Heart right ventricle (tissue), 16 donors: ENCODE measurements at regions not wholly inside any gene's neighbourhood (a gene's known extent, or its start where the extent isn't known, plus 50 kb on each side); places are given as distances from the start of the nearest gene placed in this dataset.
"Not testable (repeated sequence)": the region's sequence is repeated elsewhere in the genome, so short reads cannot be mapped to it uniquely, and the experiment has no call there.

Source experiments
- ATAC-seq, 8 donors: fragments of 200-7000 bp; cut with Tn5 transposase; one replicate each; pipeline ENCODE4 v1.9.1; 2020; ENCODE audit warnings: mild to moderate bottlenecking in 8 of 8, moderate library complexity in 8 of 8, moderate number of reproducible peaks in 1 of 8
- DNase-seq, 2 donors: peaks; one replicate each; pipeline ENCODE4 v3.0.0-alpha.2; 2020
- H3K27ac ChIP-seq, 10 donors: fragments of 200-600 bp; sonication (generic) in 2 of 10; one replicate each; pipeline versions ENCODE4 v1.5.0 to v1.8.0; 2020 to 2022; ENCODE audit warnings: mild to moderate bottlenecking in 3 of 10
- H3K27me3 ChIP-seq, 7 donors: fragments of 200-600 bp; one replicate each; pipeline ENCODE4 v1.8.0; 2021 to 2022; ENCODE audit warnings: mild to moderate bottlenecking in 2 of 7
- H3K36me3 ChIP-seq, 9 donors: fragments of 200-600 bp; sonication (generic) in 1 of 9; one replicate each; pipeline versions ENCODE4 v1.5.0 to v1.8.0; 2020 to 2022; ENCODE audit warnings: mild to moderate bottlenecking in 2 of 9
- H3K4me1 ChIP-seq, 9 donors: fragments of 200-600 bp; sonication (generic) in 1 of 9; one replicate each; pipeline versions ENCODE4 v1.5.0 to v1.8.0; 2020 to 2022; ENCODE audit warnings: mild to moderate bottlenecking in 4 of 9
- H3K4me3 ChIP-seq, 10 donors: fragments of 200-600 bp; sonication (generic) in 2 of 10; one replicate each; pipeline versions ENCODE4 v1.5.0 to v1.8.0; 2020 to 2022; ENCODE audit warnings: mild to moderate bottlenecking in 7 of 10, moderate library complexity in 2 of 10
- H3K9me3 ChIP-seq, 11 donors: fragments of 200-600 bp in 10 of 11; sonication (generic) in 2 of 11; one replicate each; pipeline versions ENCODE4 v1.5.0 to v1.8.0; 2013 to 2022; ENCODE audit warnings: mild to moderate bottlenecking in 2 of 11, control low read depth in 1 of 11, moderate library complexity in 1 of 11
- CTCF ChIP-seq, 9 donors: fragments of 200-600 bp; sonication (generic) in 2 of 9; IDR thresholded peaks; one replicate each; pipeline versions ENCODE4 v1.5.0 to v1.8.0; 2021 to 2022; ENCODE audit warnings: antibody characterized with exemption in 9 of 9, mild to moderate bottlenecking in 5 of 9, moderate library complexity in 1 of 9
- WGBS, 2 donors: extraction: QIAGEN DNeasy Blood & Tissue Kit; methylation state at CpG; one replicate each; pipeline ENCODE4 v1.1.7; 2013; ENCODE audit warnings: inconsistent platforms in 1 of 2; 5-methylcytosine and 5-hydroxymethylcytosine counted together
- intact Hi-C, 10 donors: fragments of 100-400 bp; cut with DNase I; formaldehyde crosslinking; loops; one replicate each; pipeline versions ENCODE4 v1.11.1 to v1.14.2; 2022
- donor health status: Arrhythmogenic right ventricular cardiomyopathy.
- donor health status: ischemic (EF 13 %, LVEDD 7.1; RV severe dilation, severe dysfunction).
- donor health status: healthy with polysubstance abuse.
- donor health status: DM: no; HTN: yes; CAD: no.
- donor health status: DM: no; HTN: no; CAD: no.
- donor health status: ischemic (EF 25% LVEDD 6.9; RV normal size, moderate dysfunction).
- donor health status: ischemic (EF 25% LVEDD 5.7; RV mildly dilated, moderate dysfunction).
- donor health status: healthy.
- donor health status: DM: yes; HTN: yes; CAD: no.
- donor health status: Ischemic cardiomyopathy.
- donor health status: ischemic (EF 35%, LVEDD 5.7; RV mildly dilated, moderate dysfunction).
- donor health status: nonischemic (EF 11% LVEDD 7.7; RV severe dilation, severe dysfunction).
- donor health status: DM: yes; HTN: yes; CAD: no.
- donor health status: PGD.
- donor health status: ischemic (EF 29% LVEDD 5.4; RV normal size, mild dysfunction).
- donor health status: nonischemic (EF 23%, LVEDD 6.1; RV moderate dilation, normal function).

GRCh38 chr3:8166014-8166413 lies 335.6 kb upstream of the LMCD1 start:
- DNase-seq (no peak), ATAC-seq (no peak)
- Histone ChIP-seq H3K4me1 (no peaks in the 10 kb centered on the region), H3K36me3 (no peaks in the 10 kb centered on the region), H3K27ac (no peak overlapping the region), H3K9me3 (peaks cover 0 to 15% (median 0%) of the 10 kb centered on the region in 11 donors), H3K4me3 (no peak overlapping the region), H3K27me3 (no peaks in the 10 kb centered on the region)
- 62 to 65% methylated on average over 2 of the region's 2 CpGs for WGBS, 2 donors
- intact Hi-C loops = no loop called here
- no peak for TF ChIP-seq CTCF (IDR thresholded peaks at IDR 0.05)

DNA sequence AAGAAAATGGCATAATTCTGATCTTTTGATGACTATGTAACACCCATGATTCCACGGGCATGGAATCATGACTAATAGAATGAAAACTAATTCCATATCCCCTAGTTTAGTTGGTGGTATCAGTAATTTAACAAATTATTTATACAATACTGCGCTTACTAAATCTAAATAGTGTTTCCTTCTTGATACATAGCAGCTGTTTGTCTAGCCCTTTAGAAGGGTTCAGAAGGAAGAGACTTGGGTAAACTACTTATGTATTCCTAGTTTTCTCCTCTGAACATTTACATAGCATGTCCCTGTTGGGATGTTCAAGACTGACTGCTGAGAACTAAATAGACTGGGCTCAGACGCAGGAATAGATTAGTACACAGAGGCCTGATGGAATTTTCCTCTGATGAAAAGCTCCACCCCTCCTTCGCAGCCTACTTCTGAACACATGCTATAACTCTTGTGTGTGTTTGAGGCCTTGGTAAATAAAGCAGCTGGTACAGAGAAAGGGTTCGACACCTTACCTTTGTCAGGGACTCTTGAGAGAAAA lies 330.6 kb upstream of the LMCD1 start:
- no peak overlapping the region for H3K27ac ChIP-seq
- H3K9me3 ChIP-seq = peaks cover 0 to 10% (median 0%) of the 10 kb centered on the region in 11 donors
- H3K27me3 ChIP-seq = no peaks in the 10 kb centered on the region
- 75 to 78% methylated on average over 5 of the region's 5 CpGs for WGBS, 2 donors
- TF ChIP-seq CTCF (IDR thresholded peaks at IDR 0.05) = no peak
- no peaks in the 10 kb centered on the region for H3K4me1 ChIP-seq
- ATAC-seq (no peak), DNase-seq (no peak)
- H3K36me3 ChIP-seq = no peaks in the 10 kb centered on the region
- intact Hi-C loops = no loop called here
- no peak overlapping the region for H3K4me3 ChIP-seq

GRCh38 chr3:8173892-8174291 lies 327.7 kb upstream of the LMCD1 start:
- ATAC-seq (no peak), DNase-seq (no peak)
- H3K36me3 ChIP-seq = no peaks in the 10 kb centered on the region
- intact Hi-C loops = no loop called here
- H3K4me1 ChIP-seq = no peaks in the 10 kb centered on the region
- H3K9me3 ChIP-seq = no peaks in the 10 kb centered on the region
- H3K4me3 ChIP-seq = no peak overlapping the region
- no peaks in the 10 kb centered on the region for H3K27me3 ChIP-seq
- no peak overlapping the region for H3K27ac ChIP-seq
- no peak for TF ChIP-seq CTCF (IDR thresholded peaks at IDR 0.05)
- WGBS, 2 donors = 42 to 58% methylated on average over 2 of the region's 2 CpGs

GRCh38 chr3:8176759-8177483 lies 324.7 kb upstream of the LMCD1 start:
- intact Hi-C loops, DNase-seq, H3K27ac ChIP-seq, H3K4me1 ChIP-seq, H3K36me3 ChIP-seq, H3K27me3 ChIP-seq, H3K9me3 ChIP-seq, H3K4me3 ChIP-seq, ATAC-seq: not testable (repeated sequence)
- WGBS, 2 donors = 78 to 82% methylated on average over 10 of the region's 10 CpGs

- WGBS, 2 donors = 72 to 73% methylated on average over 7 of the region's 7 CpGs
- ATAC-seq, intact Hi-C loops, H3K9me3 ChIP-seq, H3K27me3 ChIP-seq, H3K27ac ChIP-seq, DNase-seq, H3K36me3 ChIP-seq, H3K4me3 ChIP-seq, H3K4me1 ChIP-seq: not testable (repeated sequence)
Observed at GRCh38 chr3:8178516-8178915, 323.1 kb upstream of the LMCD1 start.
